ENCODE measurements at regions not wholly inside any gene's neighbourhood (a gene's known extent, or its start where the extent isn't known, plus 50 kb on each side); places are given as distances from the start of the nearest gene placed in this dataset.

DNA sequence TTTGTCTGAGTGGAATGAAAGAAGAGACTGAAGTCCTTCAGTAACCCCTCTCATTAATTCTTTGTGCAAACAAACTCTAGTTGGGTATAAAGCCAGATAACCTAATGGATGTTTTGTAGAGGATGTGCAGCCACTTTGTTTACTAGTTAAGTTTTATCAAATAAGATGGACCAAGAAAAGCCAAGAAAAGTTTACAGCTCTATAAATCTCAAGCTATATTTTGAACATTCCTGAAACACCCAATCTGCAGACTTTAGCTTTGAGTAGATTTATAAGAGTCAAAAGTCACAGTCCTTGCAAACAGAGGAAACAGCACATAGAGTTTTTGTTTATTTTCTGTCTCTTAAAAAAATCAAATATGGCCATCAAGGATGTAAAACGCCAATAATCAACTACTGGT is 452.9 kb downstream of the SPRY1 start:
- 47 to 58% (median 55%) methylated on average over 1 of the region's 1 CpG for WGBS, 3 donors
- Histone ChIP-seq H3K27me3 (ENCODE audit: control insufficient read depth in 3 of 3, insufficient read depth in 3 of 3, low read length in 3 of 3) (no peaks in the 10 kb centered on the region), H3K9me3 (ENCODE audit: control insufficient read depth in 2 of 2, insufficient read depth in 1 of 2, low read depth in 1 of 2, low read length in 1 of 2) (peaks cover 0 to 7% of the 10 kb centered on the region in 2 donors), H3K4me3 (ENCODE audit: low read depth in 1 of 3, low read length in 3 of 3) (no peak overlapping the region), H3K36me3 (ENCODE audit: control insufficient read depth in 3 of 3, insufficient read depth in 2 of 3, low read depth in 1 of 3, low read length in 3 of 3) (no peaks in the 10 kb centered on the region), H3K4me1 (ENCODE audit: control insufficient read depth in 3 of 3, insufficient read depth in 2 of 3, low read depth in 1 of 3, low read length in 2 of 3) (no peaks in the 10 kb centered on the region), H3K27ac (ENCODE audit: low read depth in 1 of 3, low read length in 2 of 3) (no peak overlapping the region)
- DNase-seq = no peak
- FAIRE-seq = no peak

DNA sequence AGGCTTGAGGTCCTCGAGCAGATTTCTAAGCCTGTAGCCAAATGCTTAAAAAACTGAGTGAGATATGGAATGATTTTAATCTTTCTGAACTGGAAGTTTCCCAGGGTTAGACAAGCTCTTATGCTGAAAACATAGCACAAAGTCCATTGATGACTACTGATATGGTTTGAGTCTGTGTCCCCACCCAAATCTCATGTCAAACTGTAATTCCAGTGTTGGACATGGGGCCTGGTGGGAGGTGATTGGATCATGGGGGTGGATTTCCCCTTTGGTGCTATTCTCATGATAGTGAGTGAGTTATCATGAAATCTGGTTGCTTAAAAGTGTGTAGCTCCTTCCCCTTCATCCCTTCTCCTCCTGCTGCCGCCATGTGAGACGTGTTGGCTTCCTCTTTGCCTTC is 454.9 kb downstream of the SPRY1 start:
- Histone ChIP-seq H3K36me3 (ENCODE audit: control insufficient read depth in 3 of 3, insufficient read depth in 2 of 3, low read depth in 1 of 3, low read length in 3 of 3) (no peaks in the 10 kb centered on the region), H3K9me3 (ENCODE audit: control insufficient read depth in 2 of 2, insufficient read depth in 1 of 2, low read depth in 1 of 2, low read length in 1 of 2) (peaks cover 0 to 4% of the 10 kb centered on the region in 2 donors), H3K27ac (ENCODE audit: low read depth in 1 of 3, low read length in 2 of 3) (no peak overlapping the region), H3K27me3 (ENCODE audit: control insufficient read depth in 3 of 3, insufficient read depth in 3 of 3, low read length in 3 of 3) (no peaks in the 10 kb centered on the region), H3K4me1 (ENCODE audit: control insufficient read depth in 3 of 3, insufficient read depth in 2 of 3, low read depth in 1 of 3, low read length in 2 of 3) (no peaks in the 10 kb centered on the region), H3K4me3 (ENCODE audit: low read depth in 1 of 3, low read length in 3 of 3) (no peak overlapping the region)
- 74 to 87% (median 77%) methylated on average over 3 of the region's 3 CpGs for WGBS, 3 donors
- FAIRE-seq (no peak), DNase-seq (no peak)

DNA sequence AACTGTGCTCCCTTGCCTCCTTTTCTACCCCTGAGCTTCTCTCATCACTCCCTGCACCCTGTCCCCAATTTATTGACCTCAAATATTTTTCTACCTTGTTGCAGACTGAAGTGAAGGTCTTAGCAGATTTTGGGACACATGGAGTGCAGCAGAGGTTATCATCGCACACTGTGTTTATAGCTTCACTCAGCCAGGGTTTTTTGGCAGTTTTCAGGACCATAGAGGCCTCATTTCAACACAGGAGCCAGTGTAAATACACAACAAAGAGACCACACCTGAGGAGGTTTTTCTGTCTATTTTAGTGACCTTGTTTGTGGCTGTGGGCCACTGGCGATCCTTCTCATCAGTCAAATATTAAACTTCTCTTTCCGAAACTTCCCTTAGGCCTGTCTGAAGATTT is 457.1 kb downstream of the SPRY1 start:
- H3K36me3 ChIP-seq (ENCODE audit: control insufficient read depth in 3 of 3, insufficient read depth in 2 of 3, low read depth in 1 of 3, low read length in 3 of 3) = no peaks in the 10 kb centered on the region
- peaks cover 0 to 8% (median 0%) of the 10 kb centered on the region in 3 donors for H3K4me1 ChIP-seq (ENCODE audit: control insufficient read depth in 3 of 3, insufficient read depth in 2 of 3, low read depth in 1 of 3, low read length in 2 of 3)
- no peak for FAIRE-seq
- no peak overlapping the region for H3K4me3 ChIP-seq (ENCODE audit: low read depth in 1 of 3, low read length in 3 of 3)
- H3K27me3 ChIP-seq (ENCODE audit: control insufficient read depth in 3 of 3, insufficient read depth in 3 of 3, low read length in 3 of 3) = no peaks in the 10 kb centered on the region
- DNase-seq = no peak
- peaks cover 0 to 4% of the 10 kb centered on the region in 2 donors for H3K9me3 ChIP-seq (ENCODE audit: control insufficient read depth in 2 of 2, insufficient read depth in 1 of 2, low read depth in 1 of 2, low read length in 1 of 2)
- WGBS, 3 donors = 89 to 97% (median 94%) methylated on average over 3 of the region's 3 CpGs
- no peak overlapping the region for H3K27ac ChIP-seq (ENCODE audit: low read depth in 1 of 3, low read length in 2 of 3)

DNA sequence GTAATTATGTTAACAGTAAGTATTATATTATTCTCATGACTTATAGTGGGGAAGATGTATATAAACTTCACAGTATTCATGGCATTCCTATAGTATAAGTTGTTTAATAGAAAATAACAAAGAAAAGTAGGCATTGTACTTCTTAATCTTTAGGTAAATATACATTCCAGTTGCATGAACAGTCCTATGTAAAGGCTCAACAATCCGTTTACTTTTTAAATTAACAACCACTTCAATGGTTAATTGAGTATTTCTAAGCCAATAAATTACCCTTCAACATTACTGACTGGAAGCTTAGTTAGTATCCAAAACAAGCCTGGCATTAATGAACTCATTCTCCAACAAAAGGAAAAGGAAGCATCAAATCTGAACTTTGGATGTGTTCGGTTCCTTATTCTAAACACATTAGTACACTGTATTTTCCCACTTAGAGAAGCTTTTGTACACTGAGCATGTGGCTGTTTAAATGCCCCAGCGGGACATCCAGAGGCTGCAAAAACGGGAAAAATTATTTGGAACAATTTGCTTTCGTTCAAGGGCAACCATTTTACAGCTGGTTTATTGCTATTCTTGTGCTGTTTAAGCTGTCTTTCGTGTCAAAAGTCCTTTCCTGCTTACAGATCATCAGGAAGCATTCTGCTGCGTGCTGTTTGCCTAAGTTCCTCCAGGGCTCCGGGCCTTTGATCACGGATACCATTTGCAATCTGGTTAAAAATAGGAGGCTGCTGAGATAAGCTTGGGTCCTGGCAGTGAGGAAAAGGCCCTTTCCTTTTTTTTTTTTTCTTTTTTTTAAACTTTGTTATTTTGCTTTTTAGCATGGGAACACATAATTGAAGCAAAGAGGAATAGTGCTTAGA is 460.3 kb downstream of the SPRY1 start:
- no peaks in the 10 kb centered on the region for H3K9me3 ChIP-seq (ENCODE audit: control insufficient read depth in 2 of 2, insufficient read depth in 1 of 2, low read depth in 1 of 2, low read length in 1 of 2)
- H3K36me3 ChIP-seq (ENCODE audit: control insufficient read depth in 3 of 3, insufficient read depth in 2 of 3, low read depth in 1 of 3, low read length in 3 of 3) = no peaks in the 10 kb centered on the region
- no peaks in the 10 kb centered on the region for H3K27me3 ChIP-seq (ENCODE audit: control insufficient read depth in 3 of 3, insufficient read depth in 3 of 3, low read length in 3 of 3)
- peaks cover 0 to 8% (median 0%) of the 10 kb centered on the region in 3 donors for H3K4me1 ChIP-seq (ENCODE audit: control insufficient read depth in 3 of 3, insufficient read depth in 2 of 3, low read depth in 1 of 3, low read length in 2 of 3)
- peak overlapping the region in 1 of 3 donors; percentile 27 for H3K4me3 ChIP-seq (ENCODE audit: low read depth in 1 of 3, low read length in 3 of 3)
- 5 to 9% (median 9%) methylated on average over 9 of the region's 9 CpGs for WGBS, 3 donors
- peak overlapping the region in 2 of 3 donors; percentile 63 to 82 for H3K27ac ChIP-seq (ENCODE audit: low read depth in 1 of 3, low read length in 2 of 3)
- peak; percentile 43 to 86 for DNase-seq
- FAIRE-seq = no peak

DNA sequence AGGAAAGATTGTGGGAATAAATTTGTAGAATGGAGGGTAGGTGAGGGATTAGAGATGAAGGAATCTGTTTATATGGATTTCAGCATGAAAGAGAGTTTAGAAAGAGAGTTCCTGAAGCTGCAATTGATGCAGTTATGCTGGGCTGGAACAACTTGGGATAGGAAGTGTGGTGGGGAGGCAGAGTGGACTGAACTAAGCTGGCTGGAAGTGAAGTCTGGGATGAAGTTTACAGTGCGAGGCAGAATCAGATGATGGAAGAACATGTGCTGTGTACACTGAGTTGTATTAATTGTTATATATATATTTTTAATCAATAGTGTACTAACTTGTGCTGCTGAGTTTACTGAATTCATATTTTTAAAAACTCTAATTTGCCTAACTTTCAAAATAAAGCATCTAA is 461.9 kb downstream of the SPRY1 start:
- DNase-seq (no peak), FAIRE-seq (no peak)
- Histone ChIP-seq H3K4me1 (ENCODE audit: control insufficient read depth in 3 of 3, insufficient read depth in 2 of 3, low read depth in 1 of 3, low read length in 2 of 3) (peaks cover 0 to 10% (median 0%) of the 10 kb centered on the region in 3 donors), H3K27ac (ENCODE audit: low read depth in 1 of 3, low read length in 2 of 3) (no peak overlapping the region), H3K9me3 (ENCODE audit: control insufficient read depth in 2 of 2, insufficient read depth in 1 of 2, low read depth in 1 of 2, low read length in 1 of 2) (no peaks in the 10 kb centered on the region), H3K4me3 (ENCODE audit: low read depth in 1 of 3, low read length in 3 of 3) (no peak overlapping the region), H3K27me3 (ENCODE audit: control insufficient read depth in 3 of 3, insufficient read depth in 3 of 3, low read length in 3 of 3) (no peaks in the 10 kb centered on the region), H3K36me3 (ENCODE audit: control insufficient read depth in 3 of 3, insufficient read depth in 2 of 3, low read depth in 1 of 3, low read length in 3 of 3) (no peaks in the 10 kb centered on the region)
- 76 to 91% (median 86%) methylated on average over 1 of the region's 1 CpG for WGBS, 3 donors

DNA sequence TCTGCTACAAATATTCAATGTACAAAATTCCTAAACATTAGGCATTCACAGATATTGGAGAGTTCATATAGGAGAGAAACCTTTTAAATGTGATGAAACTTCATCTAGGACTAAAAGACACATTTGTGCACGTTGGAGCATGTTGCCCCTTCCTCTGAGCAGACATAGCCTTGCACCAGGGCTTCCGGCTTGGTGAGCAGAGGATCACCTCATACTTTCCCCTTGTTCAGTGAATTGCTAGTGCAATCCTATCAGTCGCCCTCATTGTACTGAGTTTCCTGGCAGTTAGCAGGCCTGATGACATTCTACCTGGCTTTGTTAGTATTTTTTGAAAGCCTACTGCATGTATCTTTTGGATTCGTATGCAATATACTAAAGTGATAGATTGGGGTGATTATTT is 466.2 kb downstream of the SPRY1 start:
- Histone ChIP-seq H3K4me1 (ENCODE audit: control insufficient read depth in 3 of 3, insufficient read depth in 2 of 3, low read depth in 1 of 3, low read length in 2 of 3) (peaks cover 0 to 9% (median 0%) of the 10 kb centered on the region in 3 donors), H3K27me3 (ENCODE audit: control insufficient read depth in 3 of 3, insufficient read depth in 3 of 3, low read length in 3 of 3) (no peaks in the 10 kb centered on the region), H3K36me3 (ENCODE audit: control insufficient read depth in 3 of 3, insufficient read depth in 2 of 3, low read depth in 1 of 3, low read length in 3 of 3) (no peaks in the 10 kb centered on the region), H3K4me3 (ENCODE audit: low read depth in 1 of 3, low read length in 3 of 3) (no peak overlapping the region), H3K27ac (ENCODE audit: low read depth in 1 of 3, low read length in 2 of 3) (no peak overlapping the region), H3K9me3 (ENCODE audit: control insufficient read depth in 2 of 2, insufficient read depth in 1 of 2, low read depth in 1 of 2, low read length in 1 of 2) (no peaks in the 10 kb centered on the region)
- DNase-seq = no peak
- FAIRE-seq = no peak
- 75 to 78% (median 78%) methylated on average over 4 of the region's 4 CpGs for WGBS, 3 donors

DNA sequence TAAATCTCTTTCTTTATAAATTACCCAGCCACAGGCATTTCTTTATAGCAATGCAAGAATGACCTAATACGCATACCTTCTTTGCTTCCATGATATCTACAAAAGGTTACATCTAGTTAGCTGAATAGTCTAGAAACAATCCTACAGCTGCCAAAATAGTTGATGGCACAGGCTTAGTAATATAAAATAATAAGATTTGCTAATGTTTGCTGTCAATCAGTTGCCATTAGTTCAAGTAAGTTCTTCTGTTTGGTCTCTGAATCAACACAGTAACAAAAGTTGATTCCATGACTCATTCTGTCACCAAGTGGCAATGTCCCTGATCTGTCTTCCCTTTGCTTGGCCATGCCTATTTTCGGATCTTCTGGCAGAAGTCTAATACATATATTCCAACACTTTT is 470.2 kb downstream of the SPRY1 start:
- Histone ChIP-seq H3K9me3 (ENCODE audit: control insufficient read depth in 2 of 2, insufficient read depth in 1 of 2, low read depth in 1 of 2, low read length in 1 of 2) (no peaks in the 10 kb centered on the region), H3K4me1 (ENCODE audit: control insufficient read depth in 3 of 3, insufficient read depth in 2 of 3, low read depth in 1 of 3, low read length in 2 of 3) (peaks cover 0 to 7% (median 0%) of the 10 kb centered on the region in 3 donors), H3K4me3 (ENCODE audit: low read depth in 1 of 3, low read length in 3 of 3) (no peak overlapping the region), H3K27ac (ENCODE audit: low read depth in 1 of 3, low read length in 2 of 3) (no peak overlapping the region), H3K36me3 (ENCODE audit: control insufficient read depth in 3 of 3, insufficient read depth in 2 of 3, low read depth in 1 of 3, low read length in 3 of 3) (no peaks in the 10 kb centered on the region), H3K27me3 (ENCODE audit: control insufficient read depth in 3 of 3, insufficient read depth in 3 of 3, low read length in 3 of 3) (no peaks in the 10 kb centered on the region)
- 82 to 91% (median 90%) methylated on average over 2 of the region's 2 CpGs for WGBS, 3 donors
- DNase-seq = no peak
- no peak for FAIRE-seq

DNA sequence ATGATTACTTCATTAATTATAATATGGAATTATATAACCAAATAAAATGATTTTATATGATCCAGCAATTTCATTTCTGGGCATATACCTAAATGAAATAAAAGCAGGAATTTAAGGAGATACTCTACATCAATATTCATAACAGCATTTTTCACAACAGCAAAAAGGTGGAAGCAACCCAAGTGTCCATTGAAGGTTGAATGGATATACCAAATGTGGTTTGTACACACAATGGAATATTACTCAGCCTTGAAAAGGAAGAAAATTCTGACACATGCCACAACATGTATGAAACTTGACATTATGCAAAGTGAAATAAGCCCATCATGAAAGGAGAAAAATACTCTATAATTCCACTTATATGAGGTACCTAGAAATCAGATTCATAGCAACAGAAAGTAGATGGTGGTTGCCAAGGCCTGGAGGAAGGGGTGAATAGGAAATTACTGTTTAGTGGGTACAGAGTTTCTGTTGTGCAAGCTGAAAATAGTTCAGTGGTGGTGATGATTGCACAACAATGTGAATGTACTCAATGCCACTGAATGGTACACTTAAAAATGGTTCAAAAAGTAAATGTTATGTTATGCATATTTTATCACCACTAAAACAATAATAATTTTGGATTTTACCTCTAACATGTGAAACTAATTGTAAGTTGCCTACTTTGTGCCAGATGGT is 471.5 kb downstream of the SPRY1 start:
- no peaks in the 10 kb centered on the region for H3K27me3 ChIP-seq (ENCODE audit: control insufficient read depth in 3 of 3, insufficient read depth in 3 of 3, low read length in 3 of 3)
- peaks cover 0 to 7% (median 0%) of the 10 kb centered on the region in 3 donors for H3K4me1 ChIP-seq (ENCODE audit: control insufficient read depth in 3 of 3, insufficient read depth in 2 of 3, low read depth in 1 of 3, low read length in 2 of 3)
- FAIRE-seq = no peak
- H3K9me3 ChIP-seq (ENCODE audit: control insufficient read depth in 2 of 2, insufficient read depth in 1 of 2, low read depth in 1 of 2, low read length in 1 of 2) = no peaks in the 10 kb centered on the region
- DNase-seq = no peak
- no peak overlapping the region for H3K4me3 ChIP-seq (ENCODE audit: low read depth in 1 of 3, low read length in 3 of 3)
- no peak overlapping the region for H3K27ac ChIP-seq (ENCODE audit: low read depth in 1 of 3, low read length in 2 of 3)
- H3K36me3 ChIP-seq (ENCODE audit: control insufficient read depth in 3 of 3, insufficient read depth in 2 of 3, low read depth in 1 of 3, low read length in 3 of 3) = no peaks in the 10 kb centered on the region

All from small intestine (tissue), 7 donors.